ENCODE measurements at regions not wholly inside any gene's neighbourhood (a gene's known extent, or its start where the extent isn't known, plus 50 kb on each side); places are given as distances from the start of the nearest gene placed in this dataset.

DNA sequence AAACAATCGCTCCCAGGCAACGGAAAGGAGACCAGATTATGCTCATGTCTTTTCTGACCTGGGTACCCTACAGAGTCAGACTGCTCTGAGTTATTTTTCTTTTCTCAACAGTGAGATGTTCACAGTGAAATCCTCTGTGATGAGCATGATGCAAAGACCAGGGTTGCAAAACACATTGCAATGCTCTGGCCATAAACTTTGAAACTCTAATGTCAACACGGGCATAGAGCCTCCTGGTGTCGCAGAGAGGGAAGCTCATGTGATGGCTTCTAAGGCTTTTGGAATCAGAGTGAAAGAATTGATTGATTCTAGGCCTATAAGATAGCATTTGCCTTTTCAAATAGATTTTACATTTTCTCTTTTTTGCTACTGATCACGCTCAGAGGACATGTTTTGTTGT, 193.4 kb downstream of the RASSF9 start (continued):
- TF ChIP-seq, protein P1, sequence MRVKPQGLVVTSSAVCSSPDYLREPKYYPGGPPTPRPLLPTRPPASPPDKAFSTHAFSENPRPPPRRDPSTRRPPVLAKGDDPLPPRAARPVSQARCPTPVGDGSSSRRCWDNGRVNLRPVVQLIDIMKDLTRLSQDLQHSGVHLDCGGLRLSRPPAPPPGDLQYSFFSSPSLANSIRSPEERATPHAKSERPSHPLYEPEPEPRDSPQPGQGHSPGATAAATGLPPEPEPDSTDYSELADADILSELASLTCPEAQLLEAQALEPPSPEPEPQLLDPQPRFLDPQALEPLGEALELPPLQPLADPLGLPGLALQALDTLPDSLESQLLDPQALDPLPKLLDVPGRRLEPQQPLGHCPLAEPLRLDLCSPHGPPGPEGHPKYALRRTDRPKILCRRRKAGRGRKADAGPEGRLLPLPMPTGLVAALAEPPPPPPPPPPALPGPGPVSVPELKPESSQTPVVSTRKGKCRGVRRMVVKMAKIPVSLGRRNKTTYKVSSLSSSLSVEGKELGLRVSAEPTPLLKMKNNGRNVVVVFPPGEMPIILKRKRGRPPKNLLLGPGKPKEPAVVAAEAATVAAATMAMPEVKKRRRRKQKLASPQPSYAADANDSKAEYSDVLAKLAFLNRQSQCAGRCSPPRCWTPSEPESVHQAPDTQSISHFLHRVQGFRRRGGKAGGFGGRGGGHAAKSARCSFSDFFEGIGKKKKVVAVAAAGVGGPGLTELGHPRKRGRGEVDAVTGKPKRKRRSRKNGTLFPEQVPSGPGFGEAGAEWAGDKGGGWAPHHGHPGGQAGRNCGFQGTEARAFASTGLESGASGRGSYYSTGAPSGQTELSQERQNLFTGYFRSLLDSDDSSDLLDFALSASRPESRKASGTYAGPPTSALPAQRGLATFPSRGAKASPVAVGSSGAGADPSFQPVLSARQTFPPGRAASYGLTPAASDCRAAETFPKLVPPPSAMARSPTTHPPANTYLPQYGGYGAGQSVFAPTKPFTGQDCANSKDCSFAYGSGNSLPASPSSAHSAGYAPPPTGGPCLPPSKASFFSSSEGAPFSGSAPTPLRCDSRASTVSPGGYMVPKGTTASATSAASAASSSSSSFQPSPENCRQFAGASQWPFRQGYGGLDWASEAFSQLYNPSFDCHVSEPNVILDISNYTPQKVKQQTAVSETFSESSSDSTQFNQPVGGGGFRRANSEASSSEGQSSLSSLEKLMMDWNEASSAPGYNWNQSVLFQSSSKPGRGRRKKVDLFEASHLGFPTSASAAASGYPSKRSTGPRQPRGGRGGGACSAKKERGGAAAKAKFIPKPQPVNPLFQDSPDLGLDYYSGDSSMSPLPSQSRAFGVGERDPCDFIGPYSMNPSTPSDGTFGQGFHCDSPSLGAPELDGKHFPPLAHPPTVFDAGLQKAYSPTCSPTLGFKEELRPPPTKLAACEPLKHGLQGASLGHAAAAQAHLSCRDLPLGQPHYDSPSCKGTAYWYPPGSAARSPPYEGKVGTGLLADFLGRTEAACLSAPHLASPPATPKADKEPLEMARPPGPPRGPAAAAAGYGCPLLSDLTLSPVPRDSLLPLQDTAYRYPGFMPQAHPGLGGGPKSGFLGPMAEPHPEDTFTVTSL (CRISPR knock-in tag; IDR thresholded peaks at IDR 0.05; ENCODE audit: borderline replicate concordance), result peak; percentile 62; the same call in 1 of the 2 replicates
- TF ChIP-seq FOXA1 (IDR thresholded peaks at IDR 0.05), result peak; percentile 52; the same call in 1 of the 2 replicates
- TF ChIP-seq FOXA1 (CRISPR knock-in tag; IDR thresholded peaks at IDR 0.05), result peak; percentile 97
- TF ChIP-seq HNF4A (CRISPR knock-in tag; IDR thresholded peaks at IDR 0.05), result peak; percentile 89
- TF ChIP-seq, protein P2, sequence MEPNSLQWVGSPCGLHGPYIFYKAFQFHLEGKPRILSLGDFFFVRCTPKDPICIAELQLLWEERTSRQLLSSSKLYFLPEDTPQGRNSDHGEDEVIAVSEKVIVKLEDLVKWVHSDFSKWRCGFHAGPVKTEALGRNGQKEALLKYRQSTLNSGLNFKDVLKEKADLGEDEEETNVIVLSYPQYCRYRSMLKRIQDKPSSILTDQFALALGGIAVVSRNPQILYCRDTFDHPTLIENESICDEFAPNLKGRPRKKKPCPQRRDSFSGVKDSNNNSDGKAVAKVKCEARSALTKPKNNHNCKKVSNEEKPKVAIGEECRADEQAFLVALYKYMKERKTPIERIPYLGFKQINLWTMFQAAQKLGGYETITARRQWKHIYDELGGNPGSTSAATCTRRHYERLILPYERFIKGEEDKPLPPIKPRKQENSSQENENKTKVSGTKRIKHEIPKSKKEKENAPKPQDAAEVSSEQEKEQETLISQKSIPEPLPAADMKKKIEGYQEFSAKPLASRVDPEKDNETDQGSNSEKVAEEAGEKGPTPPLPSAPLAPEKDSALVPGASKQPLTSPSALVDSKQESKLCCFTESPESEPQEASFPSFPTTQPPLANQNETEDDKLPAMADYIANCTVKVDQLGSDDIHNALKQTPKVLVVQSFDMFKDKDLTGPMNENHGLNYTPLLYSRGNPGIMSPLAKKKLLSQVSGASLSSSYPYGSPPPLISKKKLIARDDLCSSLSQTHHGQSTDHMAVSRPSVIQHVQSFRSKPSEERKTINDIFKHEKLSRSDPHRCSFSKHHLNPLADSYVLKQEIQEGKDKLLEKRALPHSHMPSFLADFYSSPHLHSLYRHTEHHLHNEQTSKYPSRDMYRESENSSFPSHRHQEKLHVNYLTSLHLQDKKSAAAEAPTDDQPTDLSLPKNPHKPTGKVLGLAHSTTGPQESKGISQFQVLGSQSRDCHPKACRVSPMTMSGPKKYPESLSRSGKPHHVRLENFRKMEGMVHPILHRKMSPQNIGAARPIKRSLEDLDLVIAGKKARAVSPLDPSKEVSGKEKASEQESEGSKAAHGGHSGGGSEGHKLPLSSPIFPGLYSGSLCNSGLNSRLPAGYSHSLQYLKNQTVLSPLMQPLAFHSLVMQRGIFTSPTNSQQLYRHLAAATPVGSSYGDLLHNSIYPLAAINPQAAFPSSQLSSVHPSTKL (CRISPR knock-in tag; IDR thresholded peaks at IDR 0.05), result peak; percentile 79
- TF ChIP-seq, protein P3, sequence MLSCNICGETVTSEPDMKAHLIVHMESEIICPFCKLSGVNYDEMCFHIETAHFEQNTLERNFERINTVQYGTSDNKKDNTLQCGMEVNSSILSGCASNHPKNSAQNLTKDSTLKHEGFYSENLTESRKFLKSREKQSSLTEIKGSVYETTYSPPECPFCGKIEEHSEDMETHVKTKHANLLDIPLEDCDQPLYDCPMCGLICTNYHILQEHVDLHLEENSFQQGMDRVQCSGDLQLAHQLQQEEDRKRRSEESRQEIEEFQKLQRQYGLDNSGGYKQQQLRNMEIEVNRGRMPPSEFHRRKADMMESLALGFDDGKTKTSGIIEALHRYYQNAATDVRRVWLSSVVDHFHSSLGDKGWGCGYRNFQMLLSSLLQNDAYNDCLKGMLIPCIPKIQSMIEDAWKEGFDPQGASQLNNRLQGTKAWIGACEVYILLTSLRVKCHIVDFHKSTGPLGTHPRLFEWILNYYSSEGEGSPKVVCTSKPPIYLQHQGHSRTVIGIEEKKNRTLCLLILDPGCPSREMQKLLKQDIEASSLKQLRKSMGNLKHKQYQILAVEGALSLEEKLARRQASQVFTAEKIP (CRISPR knock-in tag; IDR thresholded peaks at IDR 0.05; ENCODE audit: borderline replicate concordance), result no peak
- 0 out of 2 replicates have a peak, but pooled peaks have one; percentile 36 for TF ChIP-seq KDM4B (CRISPR knock-in tag; IDR thresholded peaks at IDR 0.05)
- TF ChIP-seq, protein P4, sequence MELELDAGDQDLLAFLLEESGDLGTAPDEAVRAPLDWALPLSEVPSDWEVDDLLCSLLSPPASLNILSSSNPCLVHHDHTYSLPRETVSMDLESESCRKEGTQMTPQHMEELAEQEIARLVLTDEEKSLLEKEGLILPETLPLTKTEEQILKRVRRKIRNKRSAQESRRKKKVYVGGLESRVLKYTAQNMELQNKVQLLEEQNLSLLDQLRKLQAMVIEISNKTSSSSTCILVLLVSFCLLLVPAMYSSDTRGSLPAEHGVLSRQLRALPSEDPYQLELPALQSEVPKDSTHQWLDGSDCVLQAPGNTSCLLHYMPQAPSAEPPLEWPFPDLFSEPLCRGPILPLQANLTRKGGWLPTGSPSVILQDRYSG (CRISPR knock-in tag; IDR thresholded peaks at IDR 0.05), result no peak
- TF ChIP-seq THAP11 (CRISPR knock-in tag; IDR thresholded peaks at IDR 0.05), result peak; percentile 48; the same call in 1 of the 2 replicates
- no peak for TF ChIP-seq PHF5A (CRISPR knock-in tag; IDR thresholded peaks at IDR 0.05; ENCODE audit: low read depth, unreplicated experiment)
- TF ChIP-seq MED1 (CRISPR knock-in tag; IDR thresholded peaks at IDR 0.05), result peak; percentile 45; the same call in 1 of the 2 replicates
- TF ChIP-seq, protein P5, sequence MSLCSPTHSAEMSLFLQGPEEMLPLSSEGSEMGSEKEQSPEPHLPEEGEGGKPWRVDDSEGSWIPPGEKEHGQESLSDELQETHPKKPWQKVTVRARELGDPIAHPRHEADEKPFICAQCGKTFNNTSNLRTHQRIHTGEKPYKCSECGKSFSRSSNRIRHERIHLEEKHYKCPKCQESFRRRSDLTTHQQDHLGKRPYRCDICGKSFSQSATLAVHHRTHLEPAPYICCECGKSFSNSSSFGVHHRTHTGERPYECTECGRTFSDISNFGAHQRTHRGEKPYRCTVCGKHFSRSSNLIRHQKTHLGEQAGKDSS (CRISPR knock-in tag; IDR thresholded peaks at IDR 0.05; ENCODE audit: borderline replicate concordance, low read depth), result 0 out of 2 replicates have a peak, but pooled peaks have one; percentile 26

Data from HepG2 (cell line).